ENCODE measurements at regions not wholly inside any gene's neighbourhood (a gene's known extent, or its start where the extent isn't known, plus 50 kb on each side); places are given as distances from the start of the nearest gene placed in this dataset.
A peak's percentile ranks its signal among the peaks of the same experiment; 100 is the strongest.

- no peak overlapping the region for H3K27ac ChIP-seq (ENCODE audit: poor library complexity, severe bottlenecking)
- peaks cover 2% of the 10 kb centered on the region for H3K9me3 ChIP-seq (ENCODE audit: severe bottlenecking)
- no peak overlapping the region for H3K4me3 ChIP-seq (ENCODE audit: severe bottlenecking)
- no peak for DNase-seq (ENCODE audit: low spot score)
- TF ChIP-seq CTCF (IDR thresholded peaks at IDR 0.05; ENCODE audit: poor library complexity, severe bottlenecking) = no peak
- no peaks in the 10 kb centered on the region; the same call in 1 of the 2 replicates for H3K36me3 ChIP-seq (ENCODE audit: low read depth)
- H3K27me3 ChIP-seq (ENCODE audit: insufficient read depth, poor library complexity, severe bottlenecking) = no peaks in the 10 kb centered on the region
- H3K4me1 ChIP-seq (ENCODE audit: insufficient read depth, poor library complexity, severe bottlenecking) = no peaks in the 10 kb centered on the region
- ATAC-seq (ENCODE audit: low read depth) = no peak
These were observed 371.4 kb upstream of the CDH18 start for GRCh38 chr5:20359377-20359776.

- DNase-seq (ENCODE audit: low spot score) (no peak), ATAC-seq (ENCODE audit: low read depth) (peak; percentile 81)
- no peak for TF ChIP-seq CTCF (IDR thresholded peaks at IDR 0.05; ENCODE audit: poor library complexity, severe bottlenecking)
- Histone ChIP-seq H3K27me3 (ENCODE audit: insufficient read depth, poor library complexity, severe bottlenecking) (peaks cover 3% of the 10 kb centered on the region), H3K4me1 (ENCODE audit: insufficient read depth, poor library complexity, severe bottlenecking) (peaks cover 5% of the 10 kb centered on the region), H3K36me3 (ENCODE audit: low read depth) (no peaks in the 10 kb centered on the region), H3K27ac (ENCODE audit: poor library complexity, severe bottlenecking) (no peak overlapping the region), H3K4me3 (ENCODE audit: severe bottlenecking) (no peak overlapping the region), H3K9me3 (ENCODE audit: severe bottlenecking) (peaks cover 2% of the 10 kb centered on the region)
These were observed 365.5 kb upstream of the CDH18 start for GRCh38 chr5:20353499-20353898.

- no peak for ATAC-seq (ENCODE audit: low read depth)
- H3K27ac ChIP-seq (ENCODE audit: poor library complexity, severe bottlenecking) = no peak overlapping the region
- no peak overlapping the region for H3K4me3 ChIP-seq (ENCODE audit: severe bottlenecking)
- DNase-seq (ENCODE audit: low spot score) = no peak
- no peaks in the 10 kb centered on the region for H3K36me3 ChIP-seq (ENCODE audit: low read depth)
- no peak for TF ChIP-seq CTCF (IDR thresholded peaks at IDR 0.05; ENCODE audit: poor library complexity, severe bottlenecking)
- H3K27me3 ChIP-seq (ENCODE audit: insufficient read depth, poor library complexity, severe bottlenecking) = peaks cover 3% of the 10 kb centered on the region
- H3K4me1 ChIP-seq (ENCODE audit: insufficient read depth, poor library complexity, severe bottlenecking) = peaks cover 5% of the 10 kb centered on the region
- no peaks in the 10 kb centered on the region for H3K9me3 ChIP-seq (ENCODE audit: severe bottlenecking)
These were observed 363.8 kb upstream of the CDH18 start for GRCh38 chr5:20351849-20352248.

GRCh38 chr5:20348321-20348720 is 360.3 kb upstream of the CDH18 start:
- ATAC-seq (ENCODE audit: low read depth) (no peak), DNase-seq (ENCODE audit: low spot score) (no peak)
- no peak for TF ChIP-seq CTCF (IDR thresholded peaks at IDR 0.05; ENCODE audit: poor library complexity, severe bottlenecking)
- Histone ChIP-seq H3K27ac (ENCODE audit: poor library complexity, severe bottlenecking) (no peak overlapping the region), H3K36me3 (ENCODE audit: low read depth) (no peaks in the 10 kb centered on the region), H3K27me3 (ENCODE audit: insufficient read depth, poor library complexity, severe bottlenecking) (peaks cover 3% of the 10 kb centered on the region), H3K4me3 (ENCODE audit: severe bottlenecking) (no peak overlapping the region), H3K4me1 (ENCODE audit: insufficient read depth, poor library complexity, severe bottlenecking) (peaks cover 2% of the 10 kb centered on the region), H3K9me3 (ENCODE audit: severe bottlenecking) (no peaks in the 10 kb centered on the region)

- ATAC-seq (ENCODE audit: low read depth) (no peak), DNase-seq (ENCODE audit: low spot score) (no peak)
- Histone ChIP-seq H3K27me3 (ENCODE audit: insufficient read depth, poor library complexity, severe bottlenecking) (peaks cover 3% of the 10 kb centered on the region), H3K4me3 (ENCODE audit: severe bottlenecking) (no peak overlapping the region), H3K4me1 (ENCODE audit: insufficient read depth, poor library complexity, severe bottlenecking) (no peaks in the 10 kb centered on the region), H3K27ac (ENCODE audit: poor library complexity, severe bottlenecking) (no peak overlapping the region), H3K36me3 (ENCODE audit: low read depth) (no peaks in the 10 kb centered on the region), H3K9me3 (ENCODE audit: severe bottlenecking) (no peaks in the 10 kb centered on the region)
- no peak for TF ChIP-seq CTCF (IDR thresholded peaks at IDR 0.05; ENCODE audit: poor library complexity, severe bottlenecking)
These were observed 359.3 kb upstream of the CDH18 start for GRCh38 chr5:20347334-20347733.
